ENCODE measurements at regions not wholly inside any gene's neighbourhood (a gene's known extent, or its start where the extent isn't known, plus 50 kb on each side); places are given as distances from the start of the nearest gene placed in this dataset.

- TF ChIP-seq, protein P1, sequence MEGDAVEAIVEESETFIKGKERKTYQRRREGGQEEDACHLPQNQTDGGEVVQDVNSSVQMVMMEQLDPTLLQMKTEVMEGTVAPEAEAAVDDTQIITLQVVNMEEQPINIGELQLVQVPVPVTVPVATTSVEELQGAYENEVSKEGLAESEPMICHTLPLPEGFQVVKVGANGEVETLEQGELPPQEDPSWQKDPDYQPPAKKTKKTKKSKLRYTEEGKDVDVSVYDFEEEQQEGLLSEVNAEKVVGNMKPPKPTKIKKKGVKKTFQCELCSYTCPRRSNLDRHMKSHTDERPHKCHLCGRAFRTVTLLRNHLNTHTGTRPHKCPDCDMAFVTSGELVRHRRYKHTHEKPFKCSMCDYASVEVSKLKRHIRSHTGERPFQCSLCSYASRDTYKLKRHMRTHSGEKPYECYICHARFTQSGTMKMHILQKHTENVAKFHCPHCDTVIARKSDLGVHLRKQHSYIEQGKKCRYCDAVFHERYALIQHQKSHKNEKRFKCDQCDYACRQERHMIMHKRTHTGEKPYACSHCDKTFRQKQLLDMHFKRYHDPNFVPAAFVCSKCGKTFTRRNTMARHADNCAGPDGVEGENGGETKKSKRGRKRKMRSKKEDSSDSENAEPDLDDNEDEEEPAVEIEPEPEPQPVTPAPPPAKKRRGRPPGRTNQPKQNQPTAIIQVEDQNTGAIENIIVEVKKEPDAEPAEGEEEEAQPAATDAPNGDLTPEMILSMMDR (conservative IDR thresholded peaks at IDR 0.05 in 1 of 2, IDR thresholded peaks at IDR 0.05 in 1 of 2; ENCODE audit: extremely low read depth in 1 of 2, insufficient read depth in 1 of 2, low read depth in 1 of 2, low read length in 2 of 2): no peak
- no peak for TF ChIP-seq EZH2 (IDR thresholded peaks at IDR 0.05; ENCODE audit: borderline replicate concordance, low read length)
These were observed 324.3 kb upstream of the PKDCC start for GRCh38 chr2:41723526-41723925.

Data from mammary epithelial cell (primary cell).